Stimulated activated CD4-positive, alpha-beta T cell treated with anti-CD3 and anti-CD28 coated beads, Interleukin-12 subunit alpha, Interleukin-12 subunit beta, amount 100 ng/mL, for 24 hours (primary cell): ENCODE measurements at regions not wholly inside any gene's neighbourhood (a gene's known extent, or its start where the extent isn't known, plus 50 kb on each side); places are given as distances from the start of the nearest gene placed in this dataset.
"Not testable (repeated sequence)": the region's sequence is repeated elsewhere in the genome, so short reads cannot be mapped to it uniquely, and the experiment has no call there.

Experiments used
- DNase-seq, 2 experiments: peaks; one replicate each; pipeline ENCODE4 v3.0.0-alpha.2; 2020; ENCODE audit warnings: low read depth in 2 of 2

GRCh38 chr12:61563665-61564450 is 696.3 kb upstream of the USP15 start:
- DNase-seq = no peak

- DNase-seq = no peak
Observed at GRCh38 chr12:61564466-61564865, 695.7 kb upstream of the USP15 start.

GRCh38 chr12:61566183-61566582 is 694.0 kb upstream of the USP15 start:
- DNase-seq = no peak

- DNase-seq = no peak
Observed at GRCh38 chr12:61574339-61574738, 685.9 kb upstream of the USP15 start.

- no peak for DNase-seq
Observed at GRCh38 chr12:61584943-61585342, 675.3 kb upstream of the USP15 start.

GRCh38 chr12:61590864-61591263 is 669.3 kb upstream of the USP15 start:
- not testable (repeated sequence) for DNase-seq

- no peak for DNase-seq
Observed at GRCh38 chr12:61610143-61610542, 650.1 kb upstream of the USP15 start.

- no peak for DNase-seq
Observed at GRCh38 chr12:61629702-61630101, 630.5 kb upstream of the USP15 start.

GRCh38 chr12:61646639-61647038 is 613.6 kb upstream of the USP15 start:
- DNase-seq = no peak

- no peak for DNase-seq
Observed at GRCh38 chr12:61647566-61647965, 612.6 kb upstream of the USP15 start.

GRCh38 chr12:61652265-61652664 is 607.9 kb upstream of the USP15 start:
- DNase-seq = no peak

- DNase-seq = no peak
Observed at GRCh38 chr12:61654698-61655097, 605.5 kb upstream of the USP15 start.

GRCh38 chr12:61655241-61655640 is 605.0 kb upstream of the USP15 start:
- no peak for DNase-seq

GRCh38 chr12:61667676-61668075 is 592.5 kb upstream of the USP15 start:
- no peak for DNase-seq

GRCh38 chr12:61676520-61676919 is 583.7 kb upstream of the USP15 start:
- no peak for DNase-seq

- no peak for DNase-seq
Observed at GRCh38 chr12:61687407-61687806, 572.8 kb upstream of the USP15 start.

GRCh38 chr12:61694214-61694613 is 566.0 kb upstream of the USP15 start:
- DNase-seq = no peak

- DNase-seq = no peak
Observed at GRCh38 chr12:61701471-61701870, 558.7 kb upstream of the USP15 start.

GRCh38 chr12:61706783-61707182 is 553.4 kb upstream of the USP15 start:
- no peak for DNase-seq

- DNase-seq = no peak
Observed at GRCh38 chr12:61713121-61713520, 547.1 kb upstream of the USP15 start.

- DNase-seq = no peak
Observed at GRCh38 chr12:61717986-61718385, 542.2 kb upstream of the USP15 start.

GRCh38 chr12:61739925-61740324 is 520.3 kb upstream of the USP15 start:
- no peak for DNase-seq

GRCh38 chr12:61750604-61751003 is 509.6 kb upstream of the USP15 start:
- no peak for DNase-seq

- no peak for DNase-seq
Observed at GRCh38 chr12:61754214-61754613, 506.0 kb upstream of the USP15 start.
